GM12865 (cell line): ENCODE measurements at regions not wholly inside any gene's neighbourhood (a gene's known extent, or its start where the extent isn't known, plus 50 kb on each side); places are given as distances from the start of the nearest gene placed in this dataset.

Source experiments
- DNase-seq: peaks from one replicate; pipeline ENCODE4 v3.0.0; 2010; ENCODE audit warnings: low read depth
- H3K4me3 ChIP-seq: 2 replicates; pipeline ENCODE4 v1.5.1; 2011; ENCODE audit warnings: mild to moderate bottlenecking, low read depth, low read length, control low read depth
- CTCF ChIP-seq: IDR thresholded peaks from 2 replicates; pipeline ENCODE4 v1.5.1; 2011; ENCODE audit warnings: low read length, control low read depth, low read depth, inconsistent platforms; ENCODE audit not compliant: insufficient read depth; ENCODE audit errors: missing control alignments

- no peak overlapping the region for H3K4me3 ChIP-seq
- DNase-seq: no peak
- TF ChIP-seq CTCF: no peak
Observed at GRCh38 chr17:36861531-36861930, 75.7 kb upstream of the LHX1 start.

GRCh38 chr17:36862116-36862920, 75.0 kb upstream of the LHX1 start:
- no peak for TF ChIP-seq CTCF
- DNase-seq: no peak

GRCh38 chr17:36863131-36863530, 74.1 kb upstream of the LHX1 start:
- H3K4me3 ChIP-seq: no peak overlapping the region
- no peak for DNase-seq
- no peak for TF ChIP-seq CTCF

More at GRCh38 chr17:36862116-36862920, 75.0 kb upstream of the LHX1 start:
- H3K4me3 ChIP-seq: no peak overlapping the region

- TF ChIP-seq CTCF: no peak
- no peak overlapping the region for H3K4me3 ChIP-seq
- no peak for DNase-seq
Observed at GRCh38 chr17:36863676-36864612, 73.3 kb upstream of the LHX1 start.

- DNase-seq: no peak
- TF ChIP-seq CTCF: no peak
- H3K4me3 ChIP-seq: no peak overlapping the region
Observed at GRCh38 chr17:36864827-36865430, 72.3 kb upstream of the LHX1 start.

GRCh38 chr17:36867716-36868341, 69.4 kb upstream of the LHX1 start:
- TF ChIP-seq CTCF: no peak
- no peak for DNase-seq
- no peak overlapping the region for H3K4me3 ChIP-seq
